Breast epithelium (tissue), 3 donors: ENCODE measurements at regions not wholly inside any gene's neighbourhood (a gene's known extent, or its start where the extent isn't known, plus 50 kb on each side); places are given as distances from the start of the nearest gene placed in this dataset.

ENCODE experiments used
- CTCF ChIP-seq, 3 donors: fragments of 450-650 bp; IDR thresholded peaks; one replicate each; pipeline ENCODE4 v1.5.1; 2016 to 2017; ENCODE audit warnings: antibody characterized with exemption in 3 of 3, mild to moderate bottlenecking in 3 of 3, moderate library complexity in 3 of 3
- POLR2A ChIP-seq: fragments of 450-650 bp; IDR thresholded peaks from one replicate; pipeline ENCODE4 v1.6.1; 2016; ENCODE audit warnings: antibody characterized with exemption, mild to moderate bottlenecking, moderate library complexity

- TF ChIP-seq CTCF (IDR thresholded peaks at IDR 0.05): no peak
- no peak for TF ChIP-seq POLR2A
Measured at GRCh38 chr3:87898971-87899370, 159.8 kb downstream of the CGGBP1 start.
